PC-3 (cell line): ENCODE measurements at regions not wholly inside any gene's neighbourhood (a gene's known extent, or its start where the extent isn't known, plus 50 kb on each side); places are given as distances from the start of the nearest gene placed in this dataset.

Source experiments
- ATAC-seq: fragments of 200-7000 bp; cut with Tn5 transposase; 2 replicates; pipeline ENCODE4 v1.9.1; 2020; ENCODE audit warnings: mild to moderate bottlenecking, moderate library complexity
- BruUV-seq: library from RNA; stranded (reverse); fragments of 400-500 nt; replicated peaks from 2 replicates; lab custom pipeline; 2021; lab: Mats Ljungman, UMichigan
- CTCF ChIA-PET: fragments of 300-600 bp; sonication (Branson Sonifier 250); formaldehyde crosslinking; loops from one replicate; lab custom pipeline; 2022; ENCODE audit warnings: antibody characterized with exemption; lab: Charles Lee
- POLR2A ChIA-PET: fragments of 300-600 bp; sonication (Branson Sonifier 250); formaldehyde crosslinking; loops from one replicate; lab custom pipeline; 2022; ENCODE audit warnings: antibody characterized with exemption; ENCODE audit not compliant: unreplicated experiment; lab: Charles Lee
- DNase-seq: peaks from one replicate; pipeline ENCODE4 v3.0.0-alpha.2; 2015
- H2AFZ ChIP-seq: fragments of 300-600 bp; sonication (generic); 2 replicates; pipeline ENCODE4 v1.6.0; 2016; ENCODE audit warnings: antibody characterized with exemption, low read length
- H3F3A ChIP-seq: fragments of 300-600 bp; sonication (generic); one replicate; pipeline ENCODE4 v1.6.0; 2017; ENCODE audit warnings: antibody characterized with exemption, low read length, control low read depth, mild to moderate bottlenecking; ENCODE audit not compliant: unreplicated experiment
- H3K27ac ChIP-seq: fragments of 300-600 bp; sonication (generic); 2 replicates; pipeline ENCODE4 v1.5.1; 2016; ENCODE audit warnings: mild to moderate bottlenecking, low read length
- H3K27me3 ChIP-seq: fragments of 300-600 bp; sonication (generic); 2 replicates; pipeline ENCODE4 v1.6.1; 2016; ENCODE audit warnings: low read length, mixed read lengths
- H3K36me3 ChIP-seq: fragments of 300-600 bp; sonication (generic); 2 replicates; pipeline ENCODE4 v1.6.1; 2016; ENCODE audit warnings: low read depth, mixed run types, low read length, mixed read lengths
- H3K4me1 ChIP-seq: fragments of 300-600 bp; sonication (generic); 2 replicates; pipeline ENCODE4 v1.5.1; 2016; ENCODE audit warnings: low read length; ENCODE audit not compliant: insufficient read depth
- H3K4me2 ChIP-seq: fragments of 300-600 bp; sonication (generic); 2 replicates; pipeline ENCODE4 v1.6.0; 2016; ENCODE audit warnings: low read length
- H3K4me3 ChIP-seq: fragments of 300-600 bp; sonication (generic); 2 replicates; pipeline ENCODE4 v1.5.1; 2016; ENCODE audit warnings: mild to moderate bottlenecking, low read length, mixed read lengths
- H3K79me2 ChIP-seq: fragments of 300-600 bp; sonication (generic); 2 replicates; pipeline ENCODE4 v1.6.1; 2017; ENCODE audit warnings: low read length, mixed read lengths
- H3K9ac ChIP-seq: fragments of 300-600 bp; sonication (generic); 2 replicates; pipeline ENCODE4 v1.6.0; 2016; ENCODE audit warnings: mild to moderate bottlenecking, low read length
- H3K9me2 ChIP-seq: fragments of 300-600 bp; sonication (generic); replicated peaks from 2 replicates; pipeline ENCODE4 v1.6.1; 2016; ENCODE audit warnings: mixed run types, low read length, mixed read lengths
- H3K9me3 ChIP-seq: fragments of 300-600 bp; sonication (generic); 2 replicates; pipeline ENCODE4 v1.6.1; 2016; ENCODE audit warnings: low read length, mixed read lengths
- H4K20me1 ChIP-seq: fragments of 300-600 bp; sonication (generic); 2 replicates; pipeline ENCODE4 v1.6.1; 2016; ENCODE audit warnings: low read length, mixed read lengths
- EZH2 ChIP-seq: fragments of 300-600 bp; sonication (generic); IDR thresholded peaks from one replicate; pipeline ENCODE4 v1.6.1; 2017; ENCODE audit warnings: antibody characterized with exemption, mild to moderate bottlenecking, low read length; ENCODE audit not compliant: unreplicated experiment
- EZH2phosphoT487 ChIP-seq: fragments of 300-600 bp; sonication (generic); IDR thresholded peaks from 2 replicates; pipeline ENCODE4 v1.6.1; 2018; ENCODE audit warnings: mild to moderate bottlenecking, antibody characterized with exemption, low read length, borderline replicate concordance
- intact Hi-C: fragments of 100-400 bp; cut with micrococcal nuclease; formaldehyde crosslinking; loops from 2 replicates; pipeline ENCODE4 v1.9.0; 2023
- TF ChIP-seq, protein P1 (sequence below): fragments of 300-600 bp; sonication (generic); conservative IDR thresholded peaks from 2 replicates; pipeline ENCODE4 v1.5.1; 2017; ENCODE audit warnings: antibody characterized with exemption, low read depth, mild to moderate bottlenecking, low read length

DNA sequence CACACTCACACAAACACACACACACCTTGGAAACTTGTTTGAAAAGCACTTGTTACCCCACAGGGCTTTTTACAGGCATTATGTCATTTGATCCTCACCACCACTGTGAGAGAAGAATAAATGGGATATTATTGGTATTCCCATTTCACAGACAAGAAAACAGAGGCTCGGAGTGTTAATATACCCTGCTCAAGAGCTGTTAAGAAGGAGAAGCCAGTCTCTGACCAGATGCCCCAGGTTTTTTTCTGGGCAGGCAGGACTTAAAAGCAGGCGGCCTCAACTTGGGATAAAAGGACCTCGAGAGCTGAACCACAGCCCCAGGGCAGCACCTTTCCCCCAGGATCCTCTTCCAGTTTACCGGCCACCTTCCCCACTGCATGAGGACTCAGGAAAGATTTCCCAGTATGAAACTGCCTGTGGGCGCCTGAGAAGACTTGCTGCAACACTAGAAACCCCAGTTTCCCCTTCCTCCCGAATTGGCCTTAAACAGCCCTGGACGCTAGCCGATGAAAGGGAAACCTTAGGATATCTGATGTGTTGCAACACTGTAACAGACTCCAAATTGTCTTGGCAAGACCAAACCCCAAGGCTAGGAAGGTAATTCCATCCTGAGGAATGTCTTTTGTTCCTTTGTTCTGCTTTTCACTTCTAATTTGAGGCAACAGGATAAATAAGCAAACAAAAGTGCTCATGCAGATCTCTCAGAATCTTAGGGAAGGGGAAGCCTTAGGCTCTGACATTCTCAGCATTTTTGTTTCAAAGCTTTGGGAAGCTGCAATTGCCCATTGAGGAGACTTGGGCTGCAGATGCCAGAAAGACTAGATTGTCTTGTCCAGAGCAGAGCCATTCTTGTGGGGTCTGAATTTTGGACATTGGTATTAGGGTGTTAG, 173.5 kb downstream of the TRIM29 start:
- POLR2A ChIA-PET = no interaction called here
- Histone ChIP-seq H4K20me1 (no peaks in the 10 kb centered on the region), H3K9ac (no peak overlapping the region), H3K9me3 (no peaks in the 10 kb centered on the region), H3K4me2 (no peak overlapping the region), H3K4me1 (no peaks in the 10 kb centered on the region), H3K4me3 (no peak overlapping the region), H3K9me2 (no peaks in the 10 kb centered on the region), H3K27me3 (peaks cover 72% of the 10 kb centered on the region), H3K36me3 (no peaks in the 10 kb centered on the region), H3F3A (no peaks in the 10 kb centered on the region), H3K27ac (no peak overlapping the region), H3K79me2 (no peaks in the 10 kb centered on the region), H2AFZ (no peak overlapping the region)
- CTCF ChIA-PET = no interaction called here
- no peak for ATAC-seq
- intact Hi-C loops = no loop called here
- no peak for TF ChIP-seq EZH2phosphoT487
- TF ChIP-seq, protein P1, sequence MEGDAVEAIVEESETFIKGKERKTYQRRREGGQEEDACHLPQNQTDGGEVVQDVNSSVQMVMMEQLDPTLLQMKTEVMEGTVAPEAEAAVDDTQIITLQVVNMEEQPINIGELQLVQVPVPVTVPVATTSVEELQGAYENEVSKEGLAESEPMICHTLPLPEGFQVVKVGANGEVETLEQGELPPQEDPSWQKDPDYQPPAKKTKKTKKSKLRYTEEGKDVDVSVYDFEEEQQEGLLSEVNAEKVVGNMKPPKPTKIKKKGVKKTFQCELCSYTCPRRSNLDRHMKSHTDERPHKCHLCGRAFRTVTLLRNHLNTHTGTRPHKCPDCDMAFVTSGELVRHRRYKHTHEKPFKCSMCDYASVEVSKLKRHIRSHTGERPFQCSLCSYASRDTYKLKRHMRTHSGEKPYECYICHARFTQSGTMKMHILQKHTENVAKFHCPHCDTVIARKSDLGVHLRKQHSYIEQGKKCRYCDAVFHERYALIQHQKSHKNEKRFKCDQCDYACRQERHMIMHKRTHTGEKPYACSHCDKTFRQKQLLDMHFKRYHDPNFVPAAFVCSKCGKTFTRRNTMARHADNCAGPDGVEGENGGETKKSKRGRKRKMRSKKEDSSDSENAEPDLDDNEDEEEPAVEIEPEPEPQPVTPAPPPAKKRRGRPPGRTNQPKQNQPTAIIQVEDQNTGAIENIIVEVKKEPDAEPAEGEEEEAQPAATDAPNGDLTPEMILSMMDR = no peak
- TF ChIP-seq EZH2 = no peak
- BruUV-seq = no TSS peak
- no peak for DNase-seq

DNA sequence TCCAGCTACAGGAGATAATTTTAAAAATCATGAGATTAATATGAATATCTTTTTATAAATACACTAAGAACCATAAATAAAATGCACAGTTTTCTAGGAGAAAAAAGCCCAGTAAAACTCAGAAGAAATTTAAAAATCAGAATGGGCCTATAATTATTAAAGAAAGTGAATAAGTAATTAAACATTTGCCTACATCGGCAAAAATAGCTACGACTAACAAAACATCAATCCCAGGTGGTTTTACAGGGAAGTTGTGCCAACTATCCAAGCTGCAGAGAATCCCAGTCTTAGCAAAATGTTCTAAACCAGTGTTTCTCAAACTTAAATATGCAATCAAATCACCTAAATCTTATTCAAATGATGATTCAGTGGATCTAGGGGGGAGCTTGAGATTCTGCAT, 180.0 kb downstream of the TRIM29 start:
- Histone ChIP-seq H4K20me1 (no peaks in the 10 kb centered on the region), H3K27ac (no peak overlapping the region), H3K9me2 (no peaks in the 10 kb centered on the region), H3K4me3 (no peak overlapping the region), H3K4me1 (no peaks in the 10 kb centered on the region), H3K27me3 (peaks cover 83% of the 10 kb centered on the region), H2AFZ (no peak overlapping the region), H3F3A (no peaks in the 10 kb centered on the region), H3K36me3 (no peaks in the 10 kb centered on the region), H3K4me2 (no peak overlapping the region), H3K9me3 (no peaks in the 10 kb centered on the region), H3K79me2 (no peaks in the 10 kb centered on the region), H3K9ac (no peak overlapping the region)
- intact Hi-C loops = no loop called here
- BruUV-seq = no TSS peak
- no peak for ATAC-seq
- DNase-seq = no peak
- CTCF ChIA-PET = no interaction called here
- POLR2A ChIA-PET = interaction anchor here (0.6 kb wide), 1 partner anchor 24 kb away, joined by 3 read pairs; no protein-coding TSS in a partner anchor
- TF ChIP-seq EZH2 (no peak), EZH2phosphoT487 (no peak)
- TF ChIP-seq, protein P1 = no peak

DNA sequence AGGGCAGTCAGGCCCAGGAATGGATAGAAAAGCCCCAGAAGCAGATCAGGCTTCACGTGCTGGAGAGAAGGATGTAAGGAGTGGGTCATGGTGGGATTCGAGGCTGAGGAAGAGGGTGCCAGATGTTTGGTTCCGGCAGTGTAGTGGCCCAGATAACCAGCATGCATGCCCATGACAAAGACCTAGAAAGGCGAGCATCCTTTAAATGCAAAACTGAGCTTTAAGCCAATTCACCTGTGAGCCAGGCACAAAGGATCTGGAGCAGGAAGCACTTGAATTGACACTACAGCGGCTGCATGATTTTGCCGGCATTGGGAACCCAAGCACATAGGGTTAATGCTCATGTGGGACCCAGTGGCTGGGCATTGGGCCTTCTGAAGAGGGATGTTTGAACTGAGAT, 185.5 kb downstream of the TRIM29 start:
- BruUV-seq = no TSS peak
- TF ChIP-seq EZH2phosphoT487 (no peak), EZH2 (no peak)
- TF ChIP-seq, protein P1 = no peak
- intact Hi-C loops = no loop called here
- Histone ChIP-seq H3K4me3 (no peak overlapping the region), H3K9ac (no peak overlapping the region), H3K4me2 (no peak overlapping the region), H3F3A (no peaks in the 10 kb centered on the region), H3K79me2 (no peaks in the 10 kb centered on the region), H3K36me3 (no peaks in the 10 kb centered on the region), H3K27me3 (peaks cover 87% of the 10 kb centered on the region), H3K9me3 (no peaks in the 10 kb centered on the region), H3K4me1 (no peaks in the 10 kb centered on the region), H2AFZ (no peak overlapping the region), H4K20me1 (no peaks in the 10 kb centered on the region), H3K27ac (no peak overlapping the region), H3K9me2 (no peaks in the 10 kb centered on the region)
- ATAC-seq = no peak
- ChIA-PET CTCF (no interaction called here), POLR2A (no interaction called here)
- no peak for DNase-seq
